ENCODE measurements at regions not wholly inside any gene's neighbourhood (a gene's known extent, or its start where the extent isn't known, plus 50 kb on each side); places are given as distances from the start of the nearest gene placed in this dataset.

- H3K36me3 ChIP-seq (ENCODE audit: control insufficient read depth, insufficient read depth, low read length), result no peaks in the 10 kb centered on the region
- H3K27me3 ChIP-seq (ENCODE audit: control insufficient read depth, insufficient read depth, low read length), result no peaks in the 10 kb centered on the region
- no peaks in the 10 kb centered on the region for H3K9me3 ChIP-seq (replicated peaks; ENCODE audit: control insufficient read depth, low read depth, low read length)
- peak overlapping the region; percentile 90 for H3K27ac ChIP-seq (ENCODE audit: low read length)
- peak; percentile 54 for DNase-seq
- WGBS (ENCODE audit: insufficient coverage), result under 1% methylated on average over 91 of the region's 103 CpGs
- peaks cover 38% of the 10 kb centered on the region for H3K4me1 ChIP-seq (ENCODE audit: control insufficient read depth, insufficient read depth, low read length)
- peak overlapping the region; percentile 98 for H3K4me3 ChIP-seq (ENCODE audit: low read length)
Observed at GRCh38 chr3:42013691-42014457, 52.0 kb upstream of the ULK4 start.

- H3K36me3 ChIP-seq (ENCODE audit: control insufficient read depth, insufficient read depth, low read length), result no peaks in the 10 kb centered on the region
- H3K27me3 ChIP-seq (ENCODE audit: control insufficient read depth, insufficient read depth, low read length), result no peaks in the 10 kb centered on the region
- no peaks in the 10 kb centered on the region for H3K9me3 ChIP-seq (replicated peaks; ENCODE audit: control insufficient read depth, low read depth, low read length)
- peaks cover 35% of the 10 kb centered on the region for H3K4me1 ChIP-seq (ENCODE audit: control insufficient read depth, insufficient read depth, low read length)
- 1% methylated on average over 52 of the region's 58 CpGs for WGBS (ENCODE audit: insufficient coverage)
- H3K27ac ChIP-seq (ENCODE audit: low read length), result peak overlapping the region; percentile 90
- DNase-seq, result peak; percentile 85
- peak overlapping the region; percentile 55 for H3K4me3 ChIP-seq (ENCODE audit: low read length)
Observed at GRCh38 chr3:42012935-42013690, 51.2 kb upstream of the ULK4 start.

GRCh38 chr3:42012383-42012934 is 50.6 kb upstream of the ULK4 start:
- H3K27ac ChIP-seq (ENCODE audit: low read length), result peak overlapping the region; percentile 90
- H3K4me1 ChIP-seq (ENCODE audit: control insufficient read depth, insufficient read depth, low read length), result peaks cover 31% of the 10 kb centered on the region
- no peaks in the 10 kb centered on the region for H3K27me3 ChIP-seq (ENCODE audit: control insufficient read depth, insufficient read depth, low read length)
- H3K9me3 ChIP-seq (replicated peaks; ENCODE audit: control insufficient read depth, low read depth, low read length), result no peaks in the 10 kb centered on the region
- WGBS (ENCODE audit: insufficient coverage), result no CpG with 5 or more reads among the region's 2 CpGs
- H3K36me3 ChIP-seq (ENCODE audit: control insufficient read depth, insufficient read depth, low read length), result no peaks in the 10 kb centered on the region
- DNase-seq, result no peak
- H3K4me3 ChIP-seq (ENCODE audit: low read length), result no peak overlapping the region

All from muscle of leg (tissue), 3 donors.